OCI-LY1 (cell line): ENCODE measurements at regions not wholly inside any gene's neighbourhood (a gene's known extent, or its start where the extent isn't known, plus 50 kb on each side); places are given as distances from the start of the nearest gene placed in this dataset.

Experiments used
- H2AFZ ChIP-seq: fragments of 200-600 bp; sonication (generic), shearing (Covaris generic); 2 replicates; pipeline ENCODE4 v1.6.0; 2014; ENCODE audit warnings: antibody characterized with exemption, mild to moderate bottlenecking, low read length
- H3F3A ChIP-seq: fragments of 200-600 bp; sonication (generic), shearing (Covaris generic); 2 replicates; pipeline ENCODE4 v1.6.0; 2014; ENCODE audit warnings: mild to moderate bottlenecking, antibody characterized with exemption, low read length, moderate library complexity; ENCODE audit not compliant: insufficient read depth
- H3K27ac ChIP-seq: fragments of 200-600 bp; sonication (generic); 2 replicates; pipeline ENCODE4 v1.5.1; 2014; ENCODE audit warnings: low read length, mixed run types, mild to moderate bottlenecking, low read depth; ENCODE audit not compliant: poor library complexity, severe bottlenecking
- H3K27me3 ChIP-seq: fragments of 200-600 bp; sonication (generic); 2 replicates; pipeline ENCODE4 v1.6.0; 2014; ENCODE audit warnings: antibody characterized with exemption, mild to moderate bottlenecking, low read length, moderate library complexity; ENCODE audit not compliant: insufficient read depth
- H3K36me3 ChIP-seq: fragments of 200-600 bp; sonication (generic); 2 replicates; pipeline ENCODE4 v1.6.1; 2014; ENCODE audit warnings: mild to moderate bottlenecking, antibody characterized with exemption, low read length, moderate library complexity, mixed read lengths; ENCODE audit not compliant: insufficient read depth
- H3K4me1 ChIP-seq: fragments of 200-600 bp; sonication (generic); 2 replicates; pipeline ENCODE4 v1.5.1; 2014; ENCODE audit warnings: mild to moderate bottlenecking, low read length, moderate library complexity; ENCODE audit not compliant: insufficient read depth, severe bottlenecking
- H3K4me2 ChIP-seq: fragments of 200-600 bp; sonication (generic), shearing (Covaris generic); 2 replicates; pipeline ENCODE4 v1.6.1; 2014; ENCODE audit warnings: low read length
- H3K4me3 ChIP-seq: fragments of 200-600 bp; sonication (generic); 2 replicates; pipeline ENCODE4 v1.5.1; 2014; ENCODE audit warnings: low read length, low read depth, mild to moderate bottlenecking, mixed read lengths; ENCODE audit not compliant: poor library complexity, severe bottlenecking
- H3K79me2 ChIP-seq: fragments of 200-600 bp; shearing (Covaris generic); 2 replicates; pipeline ENCODE4 v1.6.1; 2016; ENCODE audit warnings: mixed run types, low read length, mixed read lengths; ENCODE audit not compliant: insufficient read depth
- H3K9ac ChIP-seq: fragments of 200-600 bp; sonication (generic), shearing (Covaris generic); 2 replicates; pipeline ENCODE4 v1.6.1; 2014; ENCODE audit warnings: mild to moderate bottlenecking, low read length, mixed read lengths
- H3K9me2 ChIP-seq: fragments of 200-600 bp; sonication (generic), shearing (Covaris generic); 2 replicates; pipeline ENCODE4 v1.6.1; 2014; ENCODE audit warnings: low read depth, mild to moderate bottlenecking, low read length, mixed read lengths
- H3K9me3 ChIP-seq: fragments of 200-600 bp; shearing (Covaris generic); 2 replicates; pipeline ENCODE4 v1.6.1; 2014; ENCODE audit warnings: low read length, mixed read lengths
- H4K20me1 ChIP-seq: fragments of 200-600 bp; sonication (generic), shearing (Covaris generic); 2 replicates; pipeline ENCODE4 v1.6.0; 2016; ENCODE audit warnings: mild to moderate bottlenecking, low read length; ENCODE audit not compliant: insufficient read depth
- CTCF ChIP-seq: fragments of 200-600 bp; sonication (generic), shearing (Covaris generic); IDR thresholded peaks from 2 replicates; pipeline ENCODE4 v1.5.1; 2017; ENCODE audit warnings: mild to moderate bottlenecking, antibody characterized with exemption, low read length, moderate library complexity, mixed read lengths
- EZH2 ChIP-seq: fragments of 200-600 bp; sonication (generic), shearing (Covaris generic); IDR thresholded peaks from 2 replicates; pipeline ENCODE4 v1.8.0; 2017; ENCODE audit warnings: borderline replicate concordance, mixed run types, mild to moderate bottlenecking, antibody characterized with exemption, low read length, moderate library complexity, mixed read lengths

GRCh38 chr15:79492065-79492464 lies 59.9 kb downstream of the MINAR1 start:
- Histone ChIP-seq H3K4me2 (no peak overlapping the region), H3K27me3 (no peaks in the 10 kb centered on the region), H3K36me3 (no peaks in the 10 kb centered on the region), H3K9me2 (no peaks in the 10 kb centered on the region), H3K4me3 (no peak overlapping the region), H3K9me3 (no peaks in the 10 kb centered on the region), H3F3A (no peaks in the 10 kb centered on the region), H3K9ac (no peak overlapping the region), H3K4me1 (no peaks in the 10 kb centered on the region), H2AFZ (no peak overlapping the region), H3K27ac (no peak overlapping the region), H3K79me2 (no peaks in the 10 kb centered on the region), H4K20me1 (no peaks in the 10 kb centered on the region)
- no peak for TF ChIP-seq EZH2
- no peak for TF ChIP-seq CTCF

- no peaks in the 10 kb centered on the region for H3K4me1 ChIP-seq
- no peaks in the 10 kb centered on the region for H3K79me2 ChIP-seq
- no peak overlapping the region for H3K4me3 ChIP-seq
- no peak for TF ChIP-seq CTCF
- no peak for TF ChIP-seq EZH2
- no peak overlapping the region for H2AFZ ChIP-seq
- no peaks in the 10 kb centered on the region for H3K9me3 ChIP-seq
- H3K27me3 ChIP-seq = no peaks in the 10 kb centered on the region
- no peaks in the 10 kb centered on the region for H4K20me1 ChIP-seq
- H3K4me2 ChIP-seq = no peak overlapping the region
- H3K9me2 ChIP-seq = no peaks in the 10 kb centered on the region
- no peak overlapping the region for H3K27ac ChIP-seq
- no peak overlapping the region for H3K9ac ChIP-seq
- H3K36me3 ChIP-seq = no peaks in the 10 kb centered on the region
- H3F3A ChIP-seq = no peaks in the 10 kb centered on the region
Measured at GRCh38 chr15:79494384-79494909, 62.3 kb downstream of the MINAR1 start.

- no peak overlapping the region for H3K4me2 ChIP-seq
- H3K36me3 ChIP-seq = no peaks in the 10 kb centered on the region
- no peaks in the 10 kb centered on the region for H3K9me2 ChIP-seq
- TF ChIP-seq CTCF (no peak), EZH2 (no peak)
- no peaks in the 10 kb centered on the region for H3F3A ChIP-seq
- H3K27me3 ChIP-seq = no peaks in the 10 kb centered on the region
- H2AFZ ChIP-seq = no peak overlapping the region
- H3K4me1 ChIP-seq = no peaks in the 10 kb centered on the region
- H4K20me1 ChIP-seq = no peaks in the 10 kb centered on the region
- H3K4me3 ChIP-seq = no peak overlapping the region
- H3K9ac ChIP-seq = no peak overlapping the region
- no peaks in the 10 kb centered on the region for H3K79me2 ChIP-seq
- H3K9me3 ChIP-seq = no peaks in the 10 kb centered on the region
- no peak overlapping the region for H3K27ac ChIP-seq
Measured at GRCh38 chr15:79494963-79495755, 63.0 kb downstream of the MINAR1 start.
